Colonic mucosa (tissue), 4 donors: ENCODE measurements at regions not wholly inside any gene's neighbourhood (a gene's known extent, or its start where the extent isn't known, plus 50 kb on each side); places are given as distances from the start of the nearest gene placed in this dataset.

ENCODE experiments used
- DNase-seq: peaks from one replicate; pipeline ENCODE4 v3.0.0-alpha.2; 2020
- H3K27ac ChIP-seq: fragments of 200-600 bp; one replicate; pipeline ENCODE4 v1.8.0; 2021
- H3K27me3 ChIP-seq: fragments of 200-600 bp; one replicate; pipeline ENCODE4 v1.8.0; 2021
- H3K36me3 ChIP-seq: fragments of 200-600 bp; one replicate; pipeline ENCODE4 v1.8.0; 2021
- H3K4me1 ChIP-seq: fragments of 200-600 bp; one replicate; pipeline ENCODE4 v1.8.0; 2021; ENCODE audit warnings: mild to moderate bottlenecking
- H3K4me3 ChIP-seq: fragments of 200-600 bp; one replicate; pipeline ENCODE4 v1.8.0; 2021
- H3K9ac ChIP-seq, 2 donors: one replicate each; pipeline ENCODE4 v1.7.0; 2013; ENCODE audit warnings: control low read depth in 2 of 2, low read depth in 2 of 2, low read length in 2 of 2
- H3K9me3 ChIP-seq: fragments of 200-600 bp; one replicate; pipeline ENCODE4 v1.8.0; 2021
- CTCF ChIP-seq: fragments of 200-600 bp; IDR thresholded peaks from one replicate; pipeline ENCODE4 v1.8.0; 2022; ENCODE audit warnings: antibody characterized with exemption, mild to moderate bottlenecking
- intact Hi-C: fragments of 100-400 bp; cut with DNase I; formaldehyde crosslinking; loops from one replicate; pipeline ENCODE4 v1.14.1; 2022
- donor health status: healthy.
- donor health status: DM: no; HTN: no; CAD: no.
- donor health status: DM: no; HTN: no; CAD: no.

GRCh38 chr3:59698091-59698490 is 648.3 kb upstream of the CFAP20DC start:
- no peak for TF ChIP-seq CTCF
- no peaks in the 10 kb centered on the region for H3K36me3 ChIP-seq
- DNase-seq = no peak
- H3K4me3 ChIP-seq = no peak overlapping the region
- no peaks in the 10 kb centered on the region for H3K9me3 ChIP-seq
- no peaks in the 10 kb centered on the region for H3K4me1 ChIP-seq
- H3K27ac ChIP-seq = no peak overlapping the region
- no peaks in the 10 kb centered on the region for H3K27me3 ChIP-seq
- intact Hi-C loops = no loop called here
- H3K9ac ChIP-seq = no peak overlapping the region

- no peak overlapping the region for H3K9ac ChIP-seq
- no peak for DNase-seq
- no peaks in the 10 kb centered on the region for H3K9me3 ChIP-seq
- intact Hi-C loops = no loop called here
- no peak overlapping the region for H3K4me3 ChIP-seq
- H3K27ac ChIP-seq = no peak overlapping the region
- no peaks in the 10 kb centered on the region for H3K4me1 ChIP-seq
- H3K27me3 ChIP-seq = no peaks in the 10 kb centered on the region
- TF ChIP-seq CTCF = no peak
- no peaks in the 10 kb centered on the region for H3K36me3 ChIP-seq
Observed at GRCh38 chr3:59696783-59697182, 647.0 kb upstream of the CFAP20DC start.

- H3K4me1 ChIP-seq = no peaks in the 10 kb centered on the region
- intact Hi-C loops = no loop called here
- no peak for TF ChIP-seq CTCF
- no peak overlapping the region for H3K9ac ChIP-seq
- H3K4me3 ChIP-seq = no peak overlapping the region
- no peaks in the 10 kb centered on the region for H3K9me3 ChIP-seq
- DNase-seq = no peak
- no peaks in the 10 kb centered on the region for H3K36me3 ChIP-seq
- no peaks in the 10 kb centered on the region for H3K27me3 ChIP-seq
- no peak overlapping the region for H3K27ac ChIP-seq
Observed at GRCh38 chr3:59695860-59696259, 646.0 kb upstream of the CFAP20DC start.

- Histone ChIP-seq H3K4me3 (no peak overlapping the region), H3K9ac (no peak overlapping the region), H3K27me3 (no peaks in the 10 kb centered on the region), H3K36me3 (no peaks in the 10 kb centered on the region), H3K9me3 (no peaks in the 10 kb centered on the region), H3K4me1 (no peaks in the 10 kb centered on the region), H3K27ac (no peak overlapping the region)
- no peak for TF ChIP-seq CTCF
- no peak for DNase-seq
- intact Hi-C loops = no loop called here
Observed at GRCh38 chr3:59692117-59692516, 642.3 kb upstream of the CFAP20DC start.

- intact Hi-C loops = no loop called here
- H3K9me3 ChIP-seq = no peaks in the 10 kb centered on the region
- no peak for TF ChIP-seq CTCF
- H3K4me3 ChIP-seq = no peak overlapping the region
- H3K27me3 ChIP-seq = no peaks in the 10 kb centered on the region
- H3K4me1 ChIP-seq = no peaks in the 10 kb centered on the region
- DNase-seq = no peak
- no peak overlapping the region for H3K27ac ChIP-seq
- no peaks in the 10 kb centered on the region for H3K36me3 ChIP-seq
- no peak overlapping the region for H3K9ac ChIP-seq
Observed at GRCh38 chr3:59690886-59691285, 641.1 kb upstream of the CFAP20DC start.

- no peak overlapping the region for H3K27ac ChIP-seq
- intact Hi-C loops = no loop called here
- H3K9ac ChIP-seq = no peak overlapping the region
- no peak for TF ChIP-seq CTCF
- DNase-seq = no peak
- H3K4me3 ChIP-seq = no peak overlapping the region
- H3K36me3 ChIP-seq = no peaks in the 10 kb centered on the region
- H3K4me1 ChIP-seq = no peaks in the 10 kb centered on the region
- H3K27me3 ChIP-seq = no peaks in the 10 kb centered on the region
- H3K9me3 ChIP-seq = no peaks in the 10 kb centered on the region
Observed at GRCh38 chr3:59688636-59689035, 638.8 kb upstream of the CFAP20DC start.
